Mucosa of descending colon (tissue), 3 donors: ENCODE measurements at regions not wholly inside any gene's neighbourhood (a gene's known extent, or its start where the extent isn't known, plus 50 kb on each side); places are given as distances from the start of the nearest gene placed in this dataset.

Experiments
- ATAC-seq: fragments of 200-7000 bp; cut with Tn5 transposase; one replicate; pipeline ENCODE4 v1.9.1; 2020; ENCODE audit warnings: mild to moderate bottlenecking, moderate library complexity
- DNase-seq, 3 donors: peaks; one replicate each; pipeline ENCODE4 v3.0.0-alpha.2; 2020
- H3K36me3 ChIP-seq: fragments of 200-600 bp; one replicate; pipeline ENCODE4 v1.8.0; 2021; ENCODE audit warnings: low read depth, mild to moderate bottlenecking
- H3K4me1 ChIP-seq: fragments of 200-600 bp; one replicate; pipeline ENCODE4 v1.8.0; 2021; ENCODE audit warnings: low read depth, mild to moderate bottlenecking
- H3K4me3 ChIP-seq: fragments of 200-600 bp; one replicate; pipeline ENCODE4 v1.8.0; 2021; ENCODE audit warnings: mild to moderate bottlenecking
- H3K9me3 ChIP-seq: fragments of 200-600 bp; one replicate; pipeline ENCODE4 v1.8.0; 2021; ENCODE audit warnings: mild to moderate bottlenecking
- CTCF ChIP-seq: fragments of 200-600 bp; IDR thresholded peaks from one replicate; pipeline ENCODE4 v1.8.0; 2022; ENCODE audit warnings: antibody characterized with exemption, mild to moderate bottlenecking
- intact Hi-C, 2 donors: fragments of 100-400 bp; cut with DNase I in 1 of 2; cut with micrococcal nuclease in 1 of 2; formaldehyde crosslinking; loops; one replicate each; pipeline versions ENCODE4 v1.11.0 to v1.11.1; 2022; cut with DNase I, micrococcal nuclease
- donor health status: DM: no; HTN: no; CAD: no; lungs with moderate emphysema.
- donor health status: DM: no; HTN: no; CAD: no.
- donor health status: DM: no; HTN: yes; CAD: no.

GRCh38 chr4:38283724-38284123 lies 323.5 kb downstream of the PTTG2 start:
- intact Hi-C loops, result no loop called here
- no peak for ATAC-seq
- TF ChIP-seq CTCF, result no peak

GRCh38 chr4:38284294-38285030 lies 324.3 kb downstream of the PTTG2 start:
- ATAC-seq (no peak), DNase-seq (no peak)
- no peaks in the 10 kb centered on the region for H3K36me3 ChIP-seq
- no peak overlapping the region for H3K4me3 ChIP-seq
- intact Hi-C loops, result no loop called here
- peaks cover 10% of the 10 kb centered on the region for H3K4me1 ChIP-seq
- no peaks in the 10 kb centered on the region for H3K9me3 ChIP-seq
- TF ChIP-seq CTCF, result no peak

More at GRCh38 chr4:38283724-38284123, 323.5 kb downstream of the PTTG2 start:
- Histone ChIP-seq H3K4me1 (peaks cover 10% of the 10 kb centered on the region), H3K36me3 (no peaks in the 10 kb centered on the region), H3K9me3 (no peaks in the 10 kb centered on the region), H3K4me3 (no peak overlapping the region)
- DNase-seq, result no peak

GRCh38 chr4:38287101-38287851 lies 327.1 kb downstream of the PTTG2 start:
- Histone ChIP-seq H3K4me1 (no peaks in the 10 kb centered on the region), H3K36me3 (no peaks in the 10 kb centered on the region), H3K4me3 (no peak overlapping the region), H3K9me3 (no peaks in the 10 kb centered on the region)
- DNase-seq, result no peak
- no peak for ATAC-seq
- intact Hi-C loops, result no loop called here
- TF ChIP-seq CTCF, result no peak

- Histone ChIP-seq H3K4me3 (no peak overlapping the region), H3K36me3 (no peaks in the 10 kb centered on the region), H3K9me3 (no peaks in the 10 kb centered on the region), H3K4me1 (no peaks in the 10 kb centered on the region)
- intact Hi-C loops, result no loop called here
- ATAC-seq (no peak), DNase-seq (no peak)
- TF ChIP-seq CTCF, result no peak
Measured at GRCh38 chr4:38289553-38289952, 329.4 kb downstream of the PTTG2 start.

- H3K4me1 ChIP-seq, result no peaks in the 10 kb centered on the region
- no peak overlapping the region for H3K4me3 ChIP-seq
- no peak for ATAC-seq
- no peaks in the 10 kb centered on the region for H3K36me3 ChIP-seq
- no peak for TF ChIP-seq CTCF
- no peaks in the 10 kb centered on the region for H3K9me3 ChIP-seq
- no peak for DNase-seq
- intact Hi-C loops, result no loop called here
Measured at GRCh38 chr4:38290366-38290765, 330.2 kb downstream of the PTTG2 start.
